Esophagus squamous epithelium (tissue), 4 donors: ENCODE measurements at regions not wholly inside any gene's neighbourhood (a gene's known extent, or its start where the extent isn't known, plus 50 kb on each side); places are given as distances from the start of the nearest gene placed in this dataset.

Experiments
- CTCF ChIP-seq, 6 experiments: fragments of 450-650 bp in 4 of 6; fragments of 200-600 bp in 2 of 6; sonication (generic) in 2 of 6; IDR thresholded peaks; one replicate each; pipeline ENCODE4 v1.5.1; 2016 to 2019; ENCODE audit warnings: antibody characterized with exemption in 6 of 6, mild to moderate bottlenecking in 4 of 6, moderate library complexity in 4 of 6
- POLR2A ChIP-seq, 4 donors: fragments of 450-650 bp; IDR thresholded peaks; one replicate each; pipeline ENCODE4 v1.6.1; 2017; ENCODE audit warnings: antibody characterized with exemption in 4 of 4, mild to moderate bottlenecking in 4 of 4, moderate library complexity in 3 of 4

GRCh38 chr9:7259544-7260241 lies 501.9 kb downstream of the KDM4C start:
- TF ChIP-seq CTCF (IDR thresholded peaks at IDR 0.05) (no peak), POLR2A (IDR thresholded peaks at IDR 0.05) (no peak)
